IMR-90 (cell line): ENCODE measurements at regions not wholly inside any gene's neighbourhood (a gene's known extent, or its start where the extent isn't known, plus 50 kb on each side); places are given as distances from the start of the nearest gene placed in this dataset.

Experiments used
- BHLHE40 ChIP-seq: fragments of 150-350 bp; IDR thresholded peaks from 2 replicates; pipeline ENCODE4 v1.6.1; 2016; ENCODE audit warnings: mild to moderate bottlenecking, low read depth, low read length
- CEBPB ChIP-seq: IDR thresholded peaks from 2 replicates; pipeline ENCODE4 v1.6.1; 2012; ENCODE audit warnings: low read depth, low read length, improper control_type of control experiment
- CHD1 ChIP-seq: IDR thresholded peaks from 2 replicates; pipeline ENCODE4 v1.6.1; 2012; ENCODE audit warnings: low read depth, low read length, improper control_type of control experiment
- CTCF ChIP-seq: conservative IDR thresholded peaks from 2 replicates; pipeline ENCODE4 v1.5.1; 2012; ENCODE audit warnings: mild to moderate bottlenecking, low read depth, low read length, improper control_type of control experiment
- ELK1 ChIP-seq: fragments of 150-350 bp; IDR thresholded peaks from 2 replicates; pipeline ENCODE4 v1.6.1; 2016; ENCODE audit warnings: low read depth, mild to moderate bottlenecking, low read length, moderate library complexity, borderline replicate concordance
- POLR2A ChIP-seq: IDR thresholded peaks from 2 replicates; pipeline ENCODE4 v1.6.1; 2012; ENCODE audit warnings: mild to moderate bottlenecking, low read depth, low read length
- SMC3 ChIP-seq: fragments of 150-350 bp; IDR thresholded peaks from 2 replicates; pipeline ENCODE4 v1.6.1; 2016; ENCODE audit warnings: low read depth, mild to moderate bottlenecking, antibody characterized with exemption, low read length, moderate library complexity

- TF ChIP-seq POLR2A (no peak), CHD1 (no peak), CTCF (no peak), BHLHE40 (no peak), ELK1 (no peak), SMC3 (no peak), CEBPB (no peak)
Measured at GRCh38 chrX:27085346-27085745, 377.8 kb downstream of the PPP4R3C start.
